HepG2 (cell line): ENCODE measurements at regions not wholly inside any gene's neighbourhood (a gene's known extent, or its start where the extent isn't known, plus 50 kb on each side); places are given as distances from the start of the nearest gene placed in this dataset.

Experiments used
- ATAC-seq: fragments of 200-7000 bp; cut with Tn5 transposase; 3 replicates; pipeline ENCODE4 v1.9.1; 2020; ENCODE audit warnings: mild to moderate bottlenecking, moderate library complexity
- BruUV-seq: library from RNA; stranded (reverse); fragments of 400-500 nt; replicated peaks from 2 replicates; lab custom pipeline; 2021; lab: Mats Ljungman, UMichigan
- CTCF ChIA-PET: fragments of 300-600 bp; formaldehyde crosslinking; extraction: SDS; loops from one replicate; lab custom pipeline; 2021; ENCODE audit warnings: low total read pairs, inconsistent platforms, low intra/inter-chr PET ratio; lab: Yijun Ruan, JAX
- POLR2A ChIA-PET: fragments of 350-600 bp; sonication (Branson Sonifier 250); formaldehyde crosslinking; loops from one replicate; lab custom pipeline; 2020; ENCODE audit warnings: antibody characterized with exemption, inconsistent platforms; lab: Yijun Ruan, JAX
- DNase-seq: peaks from one replicate; pipeline ENCODE4 v3.0.0-alpha.2; 2015; ENCODE audit warnings: low spot score
- FAIRE-seq: peaks from 3 replicates; lab custom pipeline; 2011; peaks lifted over from hg19 to GRCh38; lab: Jason Lieb, UNC
- H2AFZ ChIP-seq: one replicate; pipeline ENCODE4 v1.6.1; 2011; ENCODE audit warnings: low read length, inconsistent platforms
- H3K27ac ChIP-seq: fragments of 300-600 bp; 3 replicates; pipeline ENCODE4 v1.8.0; 2011; ENCODE audit warnings: mixed run types, mild to moderate bottlenecking, mixed read lengths, low read length, inconsistent platforms; ENCODE audit not compliant: insufficient read depth; ENCODE audit errors: extremely low read length
- H3K27me3 ChIP-seq, 2 experiments: fragments of 200-600 bp in 1 of 2; 2 replicates in 1 of 2; 3 replicates in 1 of 2; pipeline versions ENCODE4 v1.6.0 to v1.8.0; 2011; ENCODE audit warnings: low read length in 2 of 2, mild to moderate bottlenecking in 2 of 2, moderate library complexity in 2 of 2, inconsistent platforms in 1 of 2; ENCODE audit not compliant: insufficient read depth in 2 of 2, control insufficient read depth in 1 of 2
- H3K36me3 ChIP-seq, 2 experiments: fragments of 200-600 bp in 1 of 2; replicated peaks in 1 of 2; 2 replicates in 1 of 2; 3 replicates in 1 of 2; pipeline versions ENCODE4 v1.5.1 to v1.8.0; 2011; ENCODE audit warnings: low read length in 2 of 2, inconsistent platforms in 1 of 2; ENCODE audit not compliant: insufficient read depth in 2 of 2, control insufficient read depth in 1 of 2
- H3K4me1 ChIP-seq: 2 replicates; pipeline ENCODE4 v1.5.1; 2012; ENCODE audit warnings: low read length, inconsistent platforms; ENCODE audit not compliant: insufficient read depth
- H3K4me2 ChIP-seq: 2 replicates; pipeline ENCODE4 v1.6.0; 2011; ENCODE audit warnings: low read depth, low read length, inconsistent platforms
- H3K4me3 ChIP-seq, 3 experiments: fragments of 200-600 bp in 1 of 3; sonication (generic), shearing (Covaris generic) in 1 of 3; replicated peaks in 1 of 3; 2 replicates each; pipeline ENCODE4 v1.5.1; 2011 to 2016; ENCODE audit warnings: low read length in 3 of 3, inconsistent platforms in 2 of 3, low read depth in 2 of 3, mild to moderate bottlenecking in 2 of 3, control low read depth in 1 of 3, mixed read lengths in 1 of 3; ENCODE audit not compliant: insufficient read depth in 1 of 3
- H3K79me2 ChIP-seq: one replicate; pipeline ENCODE4 v1.6.1; 2011; ENCODE audit warnings: low read length, inconsistent platforms; ENCODE audit not compliant: insufficient read depth
- H3K9ac ChIP-seq: 2 replicates; pipeline ENCODE4 v1.6.0; 2011; ENCODE audit warnings: mild to moderate bottlenecking, low read depth, low read length, inconsistent platforms; ENCODE audit not compliant: insufficient read depth
- H3K9me3 ChIP-seq: 2 replicates; pipeline ENCODE4 v1.5.1; 2012; ENCODE audit warnings: mild to moderate bottlenecking, low read length
- H4K20me1 ChIP-seq: 2 replicates; pipeline ENCODE4 v1.6.0; 2011; ENCODE audit warnings: inconsistent platforms, mild to moderate bottlenecking, low read length, moderate library complexity; ENCODE audit not compliant: insufficient read depth
- ARHGAP35 ChIP-seq: sonication (generic); formaldehyde crosslinking; IDR thresholded peaks from 2 replicates; pipeline ENCODE4 v1.9.0; 2022; ENCODE audit warnings: mild to moderate bottlenecking, inconsistent platforms, moderate library complexity, missing genetic modification reagents, borderline replicate concordance
- CENPBD1 ChIP-seq: sonication (generic); formaldehyde crosslinking; IDR thresholded peaks from 2 replicates; pipeline ENCODE4 v1.8.0; 2022; ENCODE audit warnings: missing genetic modification reagents, low read depth, mild to moderate bottlenecking, borderline replicate concordance
- ERF ChIP-seq: IDR thresholded peaks from 2 replicates; pipeline ENCODE4 v1.6.1; 2018; ENCODE audit warnings: missing biosample characterization, missing genetic modification reagents
- RBAK ChIP-seq: sonication (generic); formaldehyde crosslinking; IDR thresholded peaks from 2 replicates; pipeline ENCODE4 v1.5.1; 2020; ENCODE audit warnings: mild to moderate bottlenecking, missing genetic modification reagents
- TOPORS ChIP-seq: sonication (generic); formaldehyde crosslinking; IDR thresholded peaks from 2 replicates; pipeline ENCODE4 v1.8.0; 2023; ENCODE audit warnings: mild to moderate bottlenecking, missing genetic modification reagents
- U2AF1 ChIP-seq: fragments of 200-400 bp; formaldehyde crosslinking; optimal IDR thresholded peaks from 2 replicates; pipeline ENCODE3; 2017; ENCODE audit warnings: mild to moderate bottlenecking, low read depth, low read length
- ZBTB20 ChIP-seq: sonication (generic); formaldehyde crosslinking; IDR thresholded peaks from 2 replicates; pipeline ENCODE4 v1.8.1; 2023; ENCODE audit warnings: missing genetic modification reagents, low read depth, mild to moderate bottlenecking, borderline replicate concordance
- ZBTB38 ChIP-seq: sonication (generic); formaldehyde crosslinking; IDR thresholded peaks from 2 replicates; pipeline ENCODE4 v1.5.1; 2020; ENCODE audit warnings: mild to moderate bottlenecking, missing genetic modification reagents
- ZBTB40 ChIP-seq, 2 experiments: fragments of 450-650 bp in 1 of 2; sonication (generic) in 1 of 2; formaldehyde crosslinking in 1 of 2; IDR thresholded peaks; 2 replicates each; pipeline versions ENCODE4 v1.6.1 to v1.8.0; 2016 to 2022; ENCODE audit warnings: antibody characterized with exemption in 1 of 2, mild to moderate bottlenecking in 1 of 2, missing genetic modification reagents in 1 of 2
- ZFP82 ChIP-seq: sonication (generic); formaldehyde crosslinking; IDR thresholded peaks from 2 replicates; pipeline ENCODE4 v1.5.1; 2020; ENCODE audit warnings: mild to moderate bottlenecking, missing genetic modification reagents, borderline replicate concordance
- WGBS: methylation state at CpG from one replicate; pipeline ENCODE4 v1.1.6; 2017; ENCODE audit warnings: low lambda C conversion rate; 5-methylcytosine and 5-hydroxymethylcytosine counted together
- in situ Hi-C: cut with HindIII; loops from 2 replicates; pipeline ENCODE4 v1.10.0; 2017; ENCODE audit warnings: low pct_unique_long_range_greater_than_20kb; ENCODE audit not compliant: extremely low pct_ligation_motif_present
- intact Hi-C: fragments of 100-400 bp; cut with micrococcal nuclease; formaldehyde crosslinking; loops from one replicate; pipeline ENCODE4 v1.10.0; 2022; ENCODE audit not compliant: unreplicated experiment
- TF ChIP-seq, protein P1 (sequence below): IDR thresholded peaks from 2 replicates; pipeline ENCODE4 v1.6.1; 2016; ENCODE audit warnings: low read depth, borderline replicate concordance
- TF ChIP-seq, protein P2 (sequence below): sonication (generic); formaldehyde crosslinking; IDR thresholded peaks from 2 replicates; pipeline ENCODE4 v1.9.0; 2021; ENCODE audit warnings: missing genetic modification reagents, borderline replicate concordance

DNA sequence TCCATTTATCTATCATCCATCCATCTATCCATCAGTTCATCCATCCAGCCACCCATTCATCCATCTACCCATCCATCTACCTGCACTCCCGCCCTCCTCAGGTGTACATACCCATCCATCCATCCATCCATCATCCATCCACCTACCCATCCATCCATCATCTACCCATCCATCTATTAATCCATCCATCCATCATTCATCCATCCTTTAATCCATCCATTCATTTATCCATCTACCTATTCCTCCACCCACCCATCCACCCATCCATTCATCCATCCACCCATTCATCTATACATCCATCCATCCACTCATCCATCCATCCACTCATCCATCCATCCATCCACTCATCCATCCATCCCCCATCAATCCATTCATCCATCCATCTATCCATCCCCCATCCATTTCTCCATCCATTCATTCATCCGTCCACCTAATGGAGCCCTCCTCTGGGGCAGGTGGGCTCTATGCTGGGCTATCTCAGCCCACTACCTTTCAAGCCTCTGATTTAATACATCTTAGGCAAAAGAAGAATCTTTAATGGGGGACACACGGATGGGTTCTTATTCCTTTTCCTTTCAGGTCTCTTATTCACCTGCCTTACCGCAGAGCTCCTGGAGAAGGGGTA lies 178.9 kb downstream of the URI1 start:
- 14% methylated on average over 4 of the region's 4 CpGs for WGBS
- no TSS peak for BruUV-seq
- no peak for TF ChIP-seq ERF (CRISPR knock-in tag)
- no peak for TF ChIP-seq TOPORS (CRISPR knock-in tag)
- no peak for TF ChIP-seq CENPBD1
- TF ChIP-seq, protein P1, sequence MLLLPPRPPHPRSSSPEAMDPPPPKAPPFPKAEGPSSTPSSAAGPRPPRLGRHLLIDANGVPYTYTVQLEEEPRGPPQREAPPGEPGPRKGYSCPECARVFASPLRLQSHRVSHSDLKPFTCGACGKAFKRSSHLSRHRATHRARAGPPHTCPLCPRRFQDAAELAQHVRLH (CRISPR knock-in tag): no peak
- TF ChIP-seq ZFP82 (CRISPR knock-in tag): no peak
- TF ChIP-seq U2AF1: no peak
- TF ChIP-seq ZBTB20: no peak
- no peak for TF ChIP-seq RBAK
- TF ChIP-seq ZBTB40 (IDR thresholded peaks at IDR 0.05): no peak
- no peak for TF ChIP-seq ZBTB40 (CRISPR knock-in tag; IDR thresholded peaks at IDR 0.05)
- TF ChIP-seq, protein P2, sequence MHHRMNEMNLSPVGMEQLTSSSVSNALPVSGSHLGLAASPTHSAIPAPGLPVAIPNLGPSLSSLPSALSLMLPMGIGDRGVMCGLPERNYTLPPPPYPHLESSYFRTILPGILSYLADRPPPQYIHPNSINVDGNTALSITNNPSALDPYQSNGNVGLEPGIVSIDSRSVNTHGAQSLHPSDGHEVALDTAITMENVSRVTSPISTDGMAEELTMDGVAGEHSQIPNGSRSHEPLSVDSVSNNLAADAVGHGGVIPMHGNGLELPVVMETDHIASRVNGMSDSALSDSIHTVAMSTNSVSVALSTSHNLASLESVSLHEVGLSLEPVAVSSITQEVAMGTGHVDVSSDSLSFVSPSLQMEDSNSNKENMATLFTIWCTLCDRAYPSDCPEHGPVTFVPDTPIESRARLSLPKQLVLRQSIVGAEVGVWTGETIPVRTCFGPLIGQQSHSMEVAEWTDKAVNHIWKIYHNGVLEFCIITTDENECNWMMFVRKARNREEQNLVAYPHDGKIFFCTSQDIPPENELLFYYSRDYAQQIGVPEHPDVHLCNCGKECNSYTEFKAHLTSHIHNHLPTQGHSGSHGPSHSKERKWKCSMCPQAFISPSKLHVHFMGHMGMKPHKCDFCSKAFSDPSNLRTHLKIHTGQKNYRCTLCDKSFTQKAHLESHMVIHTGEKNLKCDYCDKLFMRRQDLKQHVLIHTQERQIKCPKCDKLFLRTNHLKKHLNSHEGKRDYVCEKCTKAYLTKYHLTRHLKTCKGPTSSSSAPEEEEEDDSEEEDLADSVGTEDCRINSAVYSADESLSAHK (CRISPR knock-in tag): no peak
- TF ChIP-seq ARHGAP35 (CRISPR knock-in tag): no peak
- TF ChIP-seq ZBTB38 (CRISPR knock-in tag): no peak

More for the DNA sequence above, 178.9 kb downstream of the URI1 start:
- Histone ChIP-seq H3K9me3 (no peaks in the 10 kb centered on the region), H3K27me3 (peaks cover 0 to 24% of the 10 kb centered on the region in 2 experiments; a peak in 4 of 5 replicates), H3K79me2 (no peaks in the 10 kb centered on the region), H3K36me3 (no peaks in the 10 kb centered on the region), H4K20me1 (no peaks in the 10 kb centered on the region), H2AFZ (no peak overlapping the region), H3K9ac (no peak overlapping the region), H3K4me1 (no peaks in the 10 kb centered on the region), H3K27ac (no peak overlapping the region), H3K4me3 (no peak overlapping the region), H3K4me2 (no peak overlapping the region)
- no peak for DNase-seq
- intact Hi-C loops: no loop called here
- in situ Hi-C loops: no loop called here
- POLR2A ChIA-PET: no interaction called here
- FAIRE-seq: no peak
- CTCF ChIA-PET: no interaction called here
- no peak for ATAC-seq
